Kidney epithelial cell (primary cell): ENCODE measurements at regions not wholly inside any gene's neighbourhood (a gene's known extent, or its start where the extent isn't known, plus 50 kb on each side); places are given as distances from the start of the nearest gene placed in this dataset.
"Not testable (repeated sequence)": the region's sequence is repeated elsewhere in the genome, so short reads cannot be mapped to it uniquely, and the experiment has no call there.

Experiments
- DNase-seq: peaks from one replicate; pipeline ENCODE4 v3.0.0-alpha.2; 2010; ENCODE audit warnings: low read depth
- H3K27me3 ChIP-seq: 2 replicates; pipeline ENCODE4 v1.6.0; 2011; ENCODE audit warnings: low read length; ENCODE audit not compliant: control insufficient read depth, insufficient read depth
- H3K36me3 ChIP-seq: 2 replicates; pipeline ENCODE4 v1.5.1; 2011; ENCODE audit warnings: low read length; ENCODE audit not compliant: control insufficient read depth, insufficient read depth
- H3K4me3 ChIP-seq: 2 replicates; pipeline ENCODE4 v1.5.1; 2011; ENCODE audit warnings: low read depth, mild to moderate bottlenecking, control low read depth, low read length
- CTCF ChIP-seq: IDR thresholded peaks from 2 replicates; pipeline ENCODE4 v1.5.1; 2011; ENCODE audit warnings: mild to moderate bottlenecking, moderate library complexity, low read length, control low read depth, inconsistent platforms; ENCODE audit not compliant: insufficient read depth, poor library complexity, severe bottlenecking

GRCh38 chr13:44783994-44784707 is 205.1 kb downstream of the NUFIP1 start:
- no peak for DNase-seq
- Histone ChIP-seq H3K4me3 (no peak overlapping the region), H3K27me3 (no peaks in the 10 kb centered on the region), H3K36me3 (no peaks in the 10 kb centered on the region)
- TF ChIP-seq CTCF: no peak

DNA sequence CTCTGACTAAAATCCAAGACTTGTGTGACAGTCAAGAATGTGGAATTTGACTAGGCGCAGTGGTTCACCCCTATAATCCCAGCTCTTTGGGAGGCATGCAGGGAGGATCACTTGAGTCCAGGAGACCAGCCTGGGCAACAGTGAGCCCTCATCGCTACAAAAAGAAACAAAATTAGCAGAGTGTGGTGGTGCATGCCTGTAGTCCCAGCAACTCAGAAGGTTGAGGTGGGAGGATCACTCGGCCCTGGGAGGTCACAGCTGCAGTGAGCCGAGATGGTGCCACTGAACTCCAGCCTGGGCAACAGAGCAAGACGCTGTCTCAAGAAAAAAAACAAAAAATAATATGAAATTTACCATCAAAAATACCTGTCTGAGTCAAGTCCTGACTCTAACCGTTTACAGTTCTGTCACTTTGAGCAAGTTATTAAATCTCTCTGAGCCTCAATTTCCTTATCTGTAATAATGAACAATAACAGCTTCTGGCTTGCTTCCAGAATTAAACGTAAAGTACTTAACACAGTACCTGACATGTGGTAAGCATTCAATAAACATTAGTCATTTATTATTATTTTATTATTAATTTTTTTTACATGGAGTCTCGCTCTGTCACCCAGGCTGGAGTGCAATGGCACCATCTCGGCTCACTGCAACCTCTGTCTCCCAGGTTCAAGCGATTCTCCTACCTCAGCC is 204.6 kb upstream of the TSC22D1 start:
- no peak for TF ChIP-seq CTCF
- Histone ChIP-seq H3K27me3 (no peaks in the 10 kb centered on the region), H3K36me3 (no peaks in the 10 kb centered on the region), H3K4me3 (no peak overlapping the region)
- DNase-seq: no peak

DNA sequence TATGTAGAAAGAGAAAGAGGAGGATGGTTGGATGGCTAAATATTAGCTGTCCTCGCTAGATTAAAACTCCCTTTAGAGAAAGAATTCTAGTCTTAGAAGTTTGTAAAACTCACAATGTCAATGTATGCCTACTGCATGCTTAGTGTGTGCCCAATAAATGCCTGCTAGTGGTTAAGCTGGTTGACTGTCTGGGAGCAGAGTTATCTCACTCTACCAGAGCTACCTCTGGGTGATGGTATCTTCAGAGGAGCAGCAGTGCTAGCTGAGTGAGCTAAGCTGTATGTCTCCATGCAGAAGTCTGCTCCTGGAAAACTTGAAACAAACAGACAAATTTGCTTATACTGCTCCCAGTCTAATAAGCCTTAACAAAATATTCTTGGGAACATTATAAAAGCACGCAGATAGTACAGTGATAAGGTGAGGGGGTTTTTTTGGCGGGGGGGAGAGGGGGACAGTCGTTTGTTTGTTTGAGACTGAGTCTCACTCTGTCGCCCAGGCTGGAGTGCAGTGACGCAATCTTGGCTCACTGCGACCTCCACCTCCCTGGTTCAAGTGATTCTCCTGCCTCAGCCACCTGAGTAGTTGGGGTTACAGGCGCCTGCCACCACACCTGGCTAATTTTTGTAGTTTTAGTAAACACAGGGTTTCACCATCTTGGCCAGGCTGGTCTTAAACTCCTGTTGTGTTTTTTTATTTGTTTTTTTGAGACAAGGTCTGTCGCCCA is 202.8 kb upstream of the TSC22D1 start:
- no peak for DNase-seq
- no peak for TF ChIP-seq CTCF
- H3K27me3 ChIP-seq: no peaks in the 10 kb centered on the region
- H3K36me3 ChIP-seq: no peaks in the 10 kb centered on the region
- H3K4me3 ChIP-seq: no peak overlapping the region

DNA sequence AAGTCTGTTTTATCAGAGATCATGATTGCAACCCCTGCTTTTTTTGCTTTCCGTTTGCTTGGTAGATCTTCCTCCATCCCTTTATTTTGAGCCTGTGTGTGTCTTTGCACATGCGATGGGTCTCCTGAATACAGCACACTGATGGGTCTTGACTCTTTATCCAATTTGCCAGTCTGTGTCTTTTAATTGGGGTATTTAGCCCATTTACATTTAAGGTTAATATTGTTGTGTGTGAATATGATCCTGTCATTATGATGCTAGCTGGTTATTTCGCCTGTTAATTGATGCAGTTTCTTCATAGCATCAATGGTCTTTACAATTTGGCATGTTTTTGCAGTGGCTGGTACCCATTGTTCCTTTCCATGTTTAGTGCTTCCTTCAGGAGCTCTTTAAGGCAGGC is 199.2 kb upstream of the TSC22D1 start:
- H3K4me3 ChIP-seq, DNase-seq: not testable (repeated sequence)

GRCh38 chr13:44770951-44771350 is 194.8 kb upstream of the TSC22D1 start:
- no peak overlapping the region for H3K4me3 ChIP-seq
- TF ChIP-seq CTCF: no peak
- no peaks in the 10 kb centered on the region for H3K27me3 ChIP-seq
- no peaks in the 10 kb centered on the region for H3K36me3 ChIP-seq
- no peak for DNase-seq

More for the DNA sequence above, 199.2 kb upstream of the TSC22D1 start:
- H3K27me3 ChIP-seq, H3K36me3 ChIP-seq: not testable (repeated sequence)

GRCh38 chr13:44769686-44770085 is 193.6 kb upstream of the TSC22D1 start:
- no peak for TF ChIP-seq CTCF
- DNase-seq: no peak
- Histone ChIP-seq H3K36me3 (no peaks in the 10 kb centered on the region), H3K4me3 (no peak overlapping the region), H3K27me3 (no peaks in the 10 kb centered on the region)
